ENCODE measurements at regions not wholly inside any gene's neighbourhood (a gene's known extent, or its start where the extent isn't known, plus 50 kb on each side); places are given as distances from the start of the nearest gene placed in this dataset.

DNA sequence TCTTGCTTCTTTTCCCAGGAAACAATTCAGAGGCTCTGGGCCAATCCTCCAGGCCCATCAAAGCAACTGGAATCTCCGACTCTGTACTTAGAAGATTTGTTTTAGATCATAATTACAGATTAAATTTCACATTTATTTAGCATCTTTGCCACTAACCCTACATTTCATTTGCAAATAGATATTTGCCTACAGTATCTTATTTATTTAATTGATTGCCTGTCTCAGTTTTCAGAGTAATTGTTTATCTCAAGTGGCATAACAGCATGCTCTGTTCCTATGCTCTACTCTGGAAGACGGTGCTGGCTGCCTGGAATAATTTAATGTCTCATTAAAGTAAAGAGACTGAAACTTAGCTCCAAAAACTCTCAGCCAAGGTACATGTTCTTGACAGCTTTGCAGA is 213.4 kb downstream of the HNMT start:
- ATAC-seq (no peak), DNase-seq (no peak)
- 57% methylated on average over 2 of the region's 2 CpGs for WGBS
- H3K27me3 ChIP-seq (ENCODE audit: control insufficient read depth, insufficient read depth) = no peaks in the 10 kb centered on the region
- H3K9me3 ChIP-seq (ENCODE audit: control insufficient read depth, low read length) = no peaks in the 10 kb centered on the region
- no peak overlapping the region for H3K27ac ChIP-seq (ENCODE audit: low read length)
- H3K4me3 ChIP-seq (ENCODE audit: low read length) = no peak overlapping the region
- no peaks in the 10 kb centered on the region for H3K4me1 ChIP-seq (ENCODE audit: control insufficient read depth, insufficient read depth, low read length)
- intact Hi-C loops (cut with DNase I) = no loop called here

DNA sequence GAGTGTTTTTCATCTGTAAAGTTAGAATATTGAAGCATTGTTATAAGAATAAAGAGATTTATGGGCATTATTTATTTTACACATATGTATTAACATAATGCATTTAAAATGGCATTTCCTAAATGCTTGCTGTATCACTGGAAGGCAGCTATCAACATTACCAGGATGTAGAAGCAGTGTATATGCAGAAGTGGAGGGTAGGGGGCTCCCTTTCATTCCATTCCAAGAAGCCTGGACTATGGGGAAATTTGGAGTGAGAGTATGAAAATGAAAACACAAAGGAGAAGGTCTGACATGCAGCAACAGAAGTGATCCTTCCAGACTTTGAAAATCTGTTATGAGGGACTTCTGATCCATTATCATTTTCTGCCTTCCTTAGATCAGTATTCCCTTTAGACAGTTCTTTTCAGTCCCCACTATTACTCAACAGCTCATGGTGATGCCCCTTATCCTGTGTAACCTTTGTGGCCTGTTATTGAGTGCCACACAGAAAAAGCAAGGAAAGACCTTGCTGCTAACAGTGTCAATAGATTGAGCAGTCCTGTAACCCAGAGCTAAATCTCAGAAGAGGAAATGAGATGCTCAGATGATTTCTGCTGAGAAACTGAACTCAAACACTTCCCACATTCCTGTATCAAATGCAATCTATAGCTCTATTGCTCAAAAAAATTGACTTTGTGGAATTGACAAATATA is 216.6 kb downstream of the HNMT start:
- H3K27me3 ChIP-seq (ENCODE audit: control insufficient read depth, insufficient read depth) = no peaks in the 10 kb centered on the region
- no peaks in the 10 kb centered on the region for H3K4me1 ChIP-seq (ENCODE audit: control insufficient read depth, insufficient read depth, low read length)
- ATAC-seq (no peak), DNase-seq (no peak)
- intact Hi-C loops (cut with DNase I) = no loop called here
- H3K9me3 ChIP-seq (ENCODE audit: control insufficient read depth, low read length) = no peaks in the 10 kb centered on the region
- H3K27ac ChIP-seq (ENCODE audit: low read length) = no peak overlapping the region
- H3K4me3 ChIP-seq (ENCODE audit: low read length) = no peak overlapping the region

DNA sequence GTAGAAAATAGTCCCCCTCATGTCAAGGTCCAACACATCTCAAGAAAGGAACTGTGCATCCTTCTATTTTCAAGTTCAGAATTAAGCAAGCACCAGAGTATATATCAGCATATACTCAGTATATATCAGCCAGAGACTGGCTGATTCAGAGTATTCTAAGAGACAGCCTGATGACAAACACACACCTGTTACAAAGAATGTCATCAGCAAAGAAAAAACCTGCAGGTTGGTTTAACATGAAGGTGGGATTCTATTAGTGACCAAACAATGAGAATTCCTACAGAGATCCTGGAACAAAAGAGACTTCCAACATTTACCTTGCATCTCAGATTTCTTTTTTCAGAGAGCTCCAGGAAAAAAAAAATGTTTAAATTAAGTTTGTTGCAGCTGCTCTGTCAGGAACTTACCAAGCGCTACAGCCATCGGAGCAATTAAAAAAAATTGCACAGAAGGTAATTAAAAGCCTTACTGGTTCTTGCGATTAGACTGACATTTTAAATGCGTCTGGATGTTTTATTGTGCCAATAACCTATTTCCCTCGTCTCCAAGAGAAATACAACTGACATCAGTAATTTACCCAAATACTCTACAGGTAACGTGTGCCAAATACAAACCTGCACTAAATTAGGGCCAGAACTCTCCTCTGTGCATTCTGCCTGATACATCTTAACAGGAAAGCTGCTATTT is 218.1 kb downstream of the HNMT start:
- 84% methylated on average over 6 of the region's 6 CpGs for WGBS
- Histone ChIP-seq H3K9me3 (ENCODE audit: control insufficient read depth, low read length) (no peaks in the 10 kb centered on the region), H3K4me1 (ENCODE audit: control insufficient read depth, insufficient read depth, low read length) (no peaks in the 10 kb centered on the region), H3K27me3 (ENCODE audit: control insufficient read depth, insufficient read depth) (no peaks in the 10 kb centered on the region), H3K4me3 (ENCODE audit: low read length) (no peak overlapping the region), H3K27ac (ENCODE audit: low read length) (no peak overlapping the region)
- intact Hi-C loops (cut with DNase I) = no loop called here
- DNase-seq (no peak), ATAC-seq (no peak)

DNA sequence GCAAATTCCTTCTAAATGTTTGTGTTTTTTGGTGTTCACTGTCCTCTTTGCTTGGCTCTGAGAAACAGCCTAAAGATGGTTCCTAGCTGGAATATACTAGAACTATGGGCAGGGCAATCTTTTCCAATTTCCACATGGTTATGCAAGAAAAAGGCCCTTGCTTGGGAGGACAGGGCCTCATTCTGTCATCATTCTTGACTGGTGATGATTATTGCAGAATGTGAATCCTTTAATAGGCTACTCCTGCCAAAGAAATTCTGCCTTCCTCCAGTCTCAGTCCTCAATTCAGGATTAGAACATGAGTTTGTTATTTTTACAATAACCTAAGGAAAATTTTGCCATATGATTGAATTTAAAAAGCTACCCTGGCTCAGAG is 218.7 kb downstream of the HNMT start:
- H3K27ac ChIP-seq (ENCODE audit: low read length) = no peak overlapping the region
- no peaks in the 10 kb centered on the region for H3K9me3 ChIP-seq (ENCODE audit: control insufficient read depth, low read length)
- no peaks in the 10 kb centered on the region for H3K27me3 ChIP-seq (ENCODE audit: control insufficient read depth, insufficient read depth)
- ATAC-seq = peak; percentile 71 to 80
- intact Hi-C loops (cut with DNase I) = no loop called here
- no peak for DNase-seq
- no peaks in the 10 kb centered on the region for H3K4me1 ChIP-seq (ENCODE audit: control insufficient read depth, insufficient read depth, low read length)
- H3K4me3 ChIP-seq (ENCODE audit: low read length) = no peak overlapping the region

DNA sequence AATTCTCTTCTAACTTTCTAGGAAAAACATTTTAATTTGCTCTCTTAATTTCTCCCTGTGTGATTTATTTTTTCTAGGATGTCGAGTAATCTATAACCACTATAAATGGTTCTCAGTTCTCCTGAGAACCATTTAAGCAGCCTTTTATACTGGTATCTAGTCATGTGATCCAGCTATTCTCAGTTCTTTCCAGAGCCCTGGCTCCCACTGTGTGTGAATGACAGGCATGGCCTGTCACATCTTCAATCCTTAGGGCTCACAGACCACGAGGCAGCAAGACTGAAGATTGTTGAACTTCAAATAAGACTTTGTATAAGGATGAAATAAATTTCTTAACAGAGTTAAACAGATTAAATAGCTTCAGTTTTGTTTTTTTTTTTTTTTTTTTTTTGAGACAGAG is 219.4 kb downstream of the HNMT start:
- ATAC-seq = peak; percentile 36

GRCh38 chr2:138184428-138184827 is 220.2 kb downstream of the HNMT start:
- DNase-seq (no peak), ATAC-seq (no peak)
- no peaks in the 10 kb centered on the region for H3K27me3 ChIP-seq (ENCODE audit: control insufficient read depth, insufficient read depth)
- no peaks in the 10 kb centered on the region for H3K9me3 ChIP-seq (ENCODE audit: control insufficient read depth, low read length)
- no peak overlapping the region for H3K27ac ChIP-seq (ENCODE audit: low read length)
- no peak overlapping the region for H3K4me3 ChIP-seq (ENCODE audit: low read length)
- WGBS = 87% methylated on average over 1 of the region's 1 CpG
- no peaks in the 10 kb centered on the region for H3K4me1 ChIP-seq (ENCODE audit: control insufficient read depth, insufficient read depth, low read length)
- intact Hi-C loops (cut with DNase I) = no loop called here

More for the DNA sequence above, 219.4 kb downstream of the HNMT start:
- Histone ChIP-seq H3K4me1 (ENCODE audit: control insufficient read depth, insufficient read depth, low read length) (no peaks in the 10 kb centered on the region), H3K27ac (ENCODE audit: low read length) (no peak overlapping the region), H3K9me3 (ENCODE audit: control insufficient read depth, low read length) (no peaks in the 10 kb centered on the region), H3K27me3 (ENCODE audit: control insufficient read depth, insufficient read depth) (no peaks in the 10 kb centered on the region), H3K4me3 (ENCODE audit: low read length) (no peak overlapping the region)
- whole genome bisulfite sequencing = 47% methylated on average over 2 of the region's 2 CpGs
- DNase-seq = no peak
- intact Hi-C loops (cut with DNase I) = no loop called here

- WGBS = 69% methylated on average over 5 of the region's 5 CpGs
- H3K27ac ChIP-seq (ENCODE audit: low read length) = no peak overlapping the region
- H3K4me3 ChIP-seq (ENCODE audit: low read length) = no peak overlapping the region
- no peaks in the 10 kb centered on the region for H3K4me1 ChIP-seq (ENCODE audit: control insufficient read depth, insufficient read depth, low read length)
- ATAC-seq = peak in 1 of 2 donors; percentile 65
- intact Hi-C loops (cut with DNase I) = no loop called here
- no peaks in the 10 kb centered on the region for H3K27me3 ChIP-seq (ENCODE audit: control insufficient read depth, insufficient read depth)
- peak; percentile 12 to 54 (median 25) for DNase-seq
- H3K9me3 ChIP-seq (ENCODE audit: control insufficient read depth, low read length) = no peaks in the 10 kb centered on the region
Measured at GRCh38 chr2:138185827-138186226, 221.6 kb downstream of the HNMT start.

- intact Hi-C loops (cut with DNase I) = no loop called here
- H3K4me3 ChIP-seq (ENCODE audit: low read length) = no peak overlapping the region
- ATAC-seq = peak in 1 of 2 donors; percentile 48
- H3K27me3 ChIP-seq (ENCODE audit: control insufficient read depth, insufficient read depth) = no peaks in the 10 kb centered on the region
- H3K9me3 ChIP-seq (ENCODE audit: control insufficient read depth, low read length) = no peaks in the 10 kb centered on the region
- no peaks in the 10 kb centered on the region for H3K4me1 ChIP-seq (ENCODE audit: control insufficient read depth, insufficient read depth, low read length)
- DNase-seq = no peak
- 77% methylated on average over 5 of the region's 5 CpGs for WGBS
- H3K27ac ChIP-seq (ENCODE audit: low read length) = no peak overlapping the region
Measured at GRCh38 chr2:138187221-138187620, 222.9 kb downstream of the HNMT start.

- Histone ChIP-seq H3K27ac (ENCODE audit: low read length) (no peak overlapping the region), H3K9me3 (ENCODE audit: control insufficient read depth, low read length) (no peaks in the 10 kb centered on the region), H3K27me3 (ENCODE audit: control insufficient read depth, insufficient read depth) (no peaks in the 10 kb centered on the region), H3K4me3 (ENCODE audit: low read length) (no peak overlapping the region), H3K4me1 (ENCODE audit: control insufficient read depth, insufficient read depth, low read length) (no peaks in the 10 kb centered on the region)
- intact Hi-C loops (cut with DNase I) = no loop called here
- no peak for DNase-seq
- 90% methylated on average over 2 of the region's 2 CpGs for WGBS
- no peak for ATAC-seq
Measured at GRCh38 chr2:138190999-138191398, 226.7 kb downstream of the HNMT start.

DNA sequence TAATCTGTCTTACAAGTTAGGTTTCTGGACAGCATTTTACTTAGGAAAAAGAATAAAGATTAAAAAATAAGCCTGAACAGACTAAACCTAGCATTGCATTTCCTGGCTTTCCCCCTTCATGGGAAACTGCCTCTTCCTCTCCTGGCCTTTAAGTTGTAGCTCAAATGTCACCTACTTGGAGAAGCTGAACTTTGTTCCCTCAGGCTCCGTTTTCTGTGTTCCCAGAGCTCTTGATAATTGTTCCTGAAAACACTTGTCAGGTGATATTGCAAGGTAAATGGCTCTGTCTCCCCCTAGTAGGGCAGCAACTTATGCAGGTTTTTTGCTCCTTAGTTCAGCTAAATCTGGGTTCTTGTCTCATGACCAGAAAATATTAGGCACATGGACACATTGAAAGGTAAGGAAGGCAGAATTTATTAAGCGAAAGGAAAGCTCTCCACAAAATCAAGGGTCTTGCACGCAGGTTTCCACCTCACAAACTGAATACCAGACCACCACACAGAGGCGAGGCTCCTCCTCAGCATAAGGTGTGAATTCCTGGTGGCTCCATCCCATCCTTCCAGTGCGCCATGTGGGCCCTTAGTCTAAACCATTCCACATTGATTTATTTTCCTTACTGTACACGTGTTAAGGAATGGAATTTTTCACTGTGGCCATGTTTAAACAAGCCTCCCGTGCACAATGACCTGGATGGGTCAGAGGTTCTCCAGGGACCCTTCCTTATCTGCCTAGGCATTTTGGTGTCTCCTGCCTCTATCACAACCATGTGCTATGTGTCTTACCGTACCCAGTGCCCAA is 229.3 kb downstream of the HNMT start:
- 83% methylated on average over 8 of the region's 8 CpGs for WGBS
- no peak for ATAC-seq
- Histone ChIP-seq H3K27me3 (ENCODE audit: control insufficient read depth, insufficient read depth) (no peaks in the 10 kb centered on the region), H3K4me3 (ENCODE audit: low read length) (no peak overlapping the region), H3K9me3 (ENCODE audit: control insufficient read depth, low read length) (no peaks in the 10 kb centered on the region), H3K27ac (ENCODE audit: low read length) (no peak overlapping the region), H3K4me1 (ENCODE audit: control insufficient read depth, insufficient read depth, low read length) (no peaks in the 10 kb centered on the region)
- DNase-seq = no peak
- intact Hi-C loops (cut with DNase I) = no loop called here

DNA sequence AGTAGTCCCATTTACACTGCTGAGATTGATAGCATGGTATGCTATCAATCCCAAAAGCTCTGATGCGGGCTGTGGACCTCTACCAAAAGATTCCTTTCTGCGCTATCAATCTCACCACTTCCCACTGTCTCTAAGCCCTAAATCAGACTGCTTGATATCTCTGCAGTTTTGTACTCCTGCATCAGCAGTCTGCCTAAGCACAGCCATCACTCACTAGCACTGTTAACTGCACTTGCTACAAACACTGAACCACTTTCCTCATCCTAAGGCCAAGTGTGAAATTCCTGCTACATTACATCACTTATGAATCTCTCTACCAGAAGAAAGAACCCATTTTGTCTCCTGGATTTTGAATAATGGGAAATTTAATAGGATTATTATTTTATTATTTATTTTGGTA is 237.0 kb downstream of the HNMT start:
- DNase-seq (no peak), ATAC-seq (peak; percentile 63 to 75)
- 51% methylated on average over 2 of the region's 2 CpGs for WGBS
- no peak overlapping the region for H3K4me3 ChIP-seq (ENCODE audit: low read length)
- H3K4me1 ChIP-seq (ENCODE audit: control insufficient read depth, insufficient read depth, low read length) = no peaks in the 10 kb centered on the region
- no peak overlapping the region for H3K27ac ChIP-seq (ENCODE audit: low read length)
- intact Hi-C loops (cut with DNase I) = no loop called here
- no peaks in the 10 kb centered on the region for H3K27me3 ChIP-seq (ENCODE audit: control insufficient read depth, insufficient read depth)
- no peaks in the 10 kb centered on the region for H3K9me3 ChIP-seq (ENCODE audit: control insufficient read depth, low read length)

All from right cardiac atrium (tissue), 5 donors.